OCI-LY7 (cell line): ENCODE measurements at regions not wholly inside any gene's neighbourhood (a gene's known extent, or its start where the extent isn't known, plus 50 kb on each side); places are given as distances from the start of the nearest gene placed in this dataset.

ENCODE experiments used
- BruUV-seq: library from RNA; stranded (reverse); fragments of 400-500 nt; replicated peaks from 2 replicates; lab custom pipeline; 2021; lab: Mats Ljungman, UMichigan
- CTCF ChIA-PET: fragments of 300-600 bp; sonication (Branson Sonifier 250); formaldehyde crosslinking; loops from one replicate; lab custom pipeline; 2022; ENCODE audit warnings: antibody characterized with exemption; ENCODE audit not compliant: unreplicated experiment; lab: Charles Lee
- POLR2A ChIA-PET: fragments of 300-600 bp; sonication (Branson Sonifier 250); formaldehyde crosslinking; loops from one replicate; lab custom pipeline; 2022; ENCODE audit warnings: antibody characterized with exemption; lab: Charles Lee
- DNase-seq: peaks from one replicate; pipeline ENCODE4 v3.0.0-alpha.2; 2015; ENCODE audit warnings: low spot score
- H2AFZ ChIP-seq: fragments of 200-600 bp; sonication (generic), shearing (Covaris generic); 2 replicates; pipeline ENCODE4 v1.6.1; 2014; ENCODE audit warnings: mild to moderate bottlenecking, antibody characterized with exemption, low read length, moderate library complexity
- H3K27ac ChIP-seq: fragments of 200-600 bp; sonication (generic); 2 replicates; pipeline ENCODE4 v1.5.1; 2014; ENCODE audit warnings: mixed run types, low read depth, mild to moderate bottlenecking, moderate library complexity, low read length, inconsistent platforms; ENCODE audit not compliant: poor library complexity, severe bottlenecking
- H3K36me3 ChIP-seq: fragments of 200-600 bp; sonication (generic); 2 replicates; pipeline ENCODE4 v1.6.1; 2014; ENCODE audit warnings: mild to moderate bottlenecking, antibody characterized with exemption, low read length, moderate library complexity, mixed read lengths; ENCODE audit not compliant: insufficient read depth
- H3K4me1 ChIP-seq: fragments of 200-600 bp; sonication (generic); 2 replicates; pipeline ENCODE4 v1.5.1; 2014; ENCODE audit warnings: mild to moderate bottlenecking, low read length; ENCODE audit not compliant: insufficient read depth, poor library complexity, severe bottlenecking
- H3K4me2 ChIP-seq: fragments of 200-600 bp; sonication (generic); 2 replicates; pipeline ENCODE4 v1.6.1; 2014; ENCODE audit warnings: mild to moderate bottlenecking, low read length
- H3K4me3 ChIP-seq: fragments of 200-600 bp; sonication (generic); 2 replicates; pipeline ENCODE4 v1.5.1; 2014; ENCODE audit warnings: mild to moderate bottlenecking, low read depth, low read length; ENCODE audit not compliant: poor library complexity, severe bottlenecking
- H3K79me2 ChIP-seq: fragments of 200-600 bp; sonication (generic); 2 replicates; pipeline ENCODE4 v1.6.1; 2016; ENCODE audit warnings: low read depth, mild to moderate bottlenecking, low read length, moderate library complexity, mixed read lengths; ENCODE audit not compliant: insufficient read depth
- H3K9me2 ChIP-seq: fragments of 200-600 bp; sonication (generic); 2 replicates; pipeline ENCODE4 v1.6.1; 2016; ENCODE audit warnings: mild to moderate bottlenecking, low read length, mixed read lengths; ENCODE audit not compliant: insufficient read depth
- H3K9me3 ChIP-seq: fragments of 200-600 bp; sonication (generic); 2 replicates; pipeline ENCODE4 v1.6.1; 2014; ENCODE audit warnings: mild to moderate bottlenecking, mixed run types, low read length, mixed read lengths
- H4K20me1 ChIP-seq: fragments of 200-600 bp; sonication (generic); 2 replicates; pipeline ENCODE4 v1.6.1; 2014; ENCODE audit warnings: mild to moderate bottlenecking, antibody characterized with exemption, low read length, moderate library complexity, mixed read lengths; ENCODE audit not compliant: insufficient read depth
- CTCF ChIP-seq: fragments of 200-600 bp; sonication (generic); conservative IDR thresholded peaks from 2 replicates; pipeline ENCODE4 v1.5.1; 2014; ENCODE audit warnings: mild to moderate bottlenecking, antibody characterized with exemption, low read length, moderate library complexity, mixed read lengths
- EZH2phosphoT487 ChIP-seq: fragments of 200-600 bp; sonication (generic); IDR thresholded peaks from 2 replicates; pipeline ENCODE4 v1.6.1; 2018; ENCODE audit warnings: low read depth, borderline replicate concordance, mild to moderate bottlenecking, mixed run types, antibody characterized with exemption, low read length, moderate library complexity, mixed read lengths
- intact Hi-C: fragments of 100-400 bp; cut with micrococcal nuclease; formaldehyde crosslinking; loops from one replicate; pipeline ENCODE4 v1.10.0; 2022; ENCODE audit not compliant: unreplicated experiment

DNA sequence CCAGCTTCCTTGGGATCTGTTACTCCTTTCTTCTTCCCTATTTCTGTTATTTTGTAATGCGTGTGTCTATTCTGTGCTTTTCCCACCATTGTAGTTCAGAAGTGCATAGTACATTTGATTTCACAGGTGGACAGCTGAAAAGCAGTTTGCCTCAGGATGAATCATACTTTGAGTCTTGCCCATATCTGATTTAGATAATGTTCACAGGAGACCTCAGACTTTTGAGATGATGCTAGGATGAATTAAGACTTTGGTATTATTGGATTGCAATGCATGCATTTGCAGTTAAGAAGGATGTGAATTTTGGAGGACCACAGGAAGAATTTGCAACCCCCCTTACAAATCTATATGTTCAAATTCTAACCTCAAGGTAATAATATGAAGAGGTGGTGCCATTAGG lies 769.6 kb downstream of the CDH11 start:
- Histone ChIP-seq H3K27ac (no peak overlapping the region), H4K20me1 (no peaks in the 10 kb centered on the region), H3K36me3 (no peaks in the 10 kb centered on the region), H3K79me2 (no peaks in the 10 kb centered on the region), H3K4me2 (no peak overlapping the region), H3K4me3 (no peak overlapping the region), H3K9me2 (no peaks in the 10 kb centered on the region), H2AFZ (no peak overlapping the region), H3K4me1 (no peaks in the 10 kb centered on the region), H3K9me3 (no peaks in the 10 kb centered on the region; the same call in 1 of the 2 replicates)
- TF ChIP-seq CTCF (no peak), EZH2phosphoT487 (no peak)
- no peak for DNase-seq
- no TSS peak for BruUV-seq
- intact Hi-C loops: no loop called here
- POLR2A ChIA-PET: interaction anchor here (0.6 to 1.7 kb wide), 3 partner anchors 20 to 180 kb away, joined by 3 to 5 read pairs (median 3); no protein-coding TSS in a partner anchor
- CTCF ChIA-PET: no interaction called here

DNA sequence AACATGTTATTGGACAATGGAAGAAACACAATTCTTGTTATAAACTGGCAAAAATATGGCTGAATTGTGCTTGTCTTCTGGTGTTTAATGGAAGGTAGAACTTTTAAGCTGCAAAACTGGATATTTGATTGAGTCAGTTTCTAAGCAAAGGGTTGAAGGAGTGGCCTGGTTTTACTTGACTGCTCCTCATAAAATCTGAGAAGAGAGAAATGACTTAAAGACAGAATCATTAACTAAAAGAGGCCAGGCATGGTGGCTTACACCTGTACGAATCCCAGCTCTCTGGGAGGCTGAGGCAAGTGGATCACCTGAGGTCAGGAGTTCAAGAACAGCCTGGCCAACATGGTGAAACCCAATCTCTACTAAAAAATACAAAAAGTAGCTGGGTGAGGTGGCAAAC lies 770.7 kb downstream of the CDH11 start:
- Histone ChIP-seq H3K79me2 (no peaks in the 10 kb centered on the region), H2AFZ (peak overlapping the region; percentile 7; the same call in 1 of the 2 replicates), H3K9me2 (no peaks in the 10 kb centered on the region), H3K4me3 (no peak overlapping the region), H3K9me3 (no peaks in the 10 kb centered on the region; the same call in 1 of the 2 replicates), H4K20me1 (no peaks in the 10 kb centered on the region), H3K4me1 (no peaks in the 10 kb centered on the region), H3K27ac (no peak overlapping the region), H3K36me3 (no peaks in the 10 kb centered on the region; the same call in 1 of the 2 replicates), H3K4me2 (no peak overlapping the region)
- TF ChIP-seq EZH2phosphoT487 (no peak), CTCF (no peak)
- ChIA-PET POLR2A (interaction anchor here (0.9 to 1.4 kb wide), 4 partner anchors 12 to 179 kb away, joined by 3 to 4 read pairs (median 4); no protein-coding TSS in a partner anchor), CTCF (no interaction called here)
- no peak for DNase-seq
- intact Hi-C loops: no loop called here
- no TSS peak for BruUV-seq

GRCh38 chr16:64346080-64346479 lies 775.8 kb downstream of the CDH11 start:
- no peak overlapping the region for H3K4me2 ChIP-seq
- intact Hi-C loops: no loop called here
- no peaks in the 10 kb centered on the region for H3K9me2 ChIP-seq
- peak overlapping the region; percentile 14; the same call in 1 of the 2 replicates for H2AFZ ChIP-seq
- no peak overlapping the region for H3K27ac ChIP-seq
- H3K4me1 ChIP-seq: no peaks in the 10 kb centered on the region
- no peak overlapping the region for H3K4me3 ChIP-seq
- no peaks in the 10 kb centered on the region for H3K9me3 ChIP-seq
- no peaks in the 10 kb centered on the region for H4K20me1 ChIP-seq
- no peaks in the 10 kb centered on the region; the same call in 1 of the 2 replicates for H3K36me3 ChIP-seq
- no TSS peak for BruUV-seq
- peak; percentile 21 for DNase-seq
- CTCF ChIA-PET: no interaction called here
- TF ChIP-seq EZH2phosphoT487 (no peak), CTCF (no peak)
- no peaks in the 10 kb centered on the region for H3K79me2 ChIP-seq
- POLR2A ChIA-PET: interaction anchor here (0.9 to 1.8 kb wide), 7 partner anchors 10 to 40 kb away, joined by 3 to 6 read pairs (median 4); no protein-coding TSS in a partner anchor
